Stimulated activated CD4-positive, alpha-beta T cell treated with anti-CD3 and anti-CD28 coated beads, Interleukin-1b, Interleukin-23, amount 100 ng/mL, for 24 hours (primary cell): ENCODE measurements at regions not wholly inside any gene's neighbourhood (a gene's known extent, or its start where the extent isn't known, plus 50 kb on each side); places are given as distances from the start of the nearest gene placed in this dataset.

ENCODE experiments used
- DNase-seq, 4 experiments: peaks; one replicate each; pipeline ENCODE4 v3.0.0-alpha.2; 2020; ENCODE audit warnings: low read depth in 4 of 4, low spot score in 1 of 4

- no peak for DNase-seq
Observed at GRCh38 chr4:53778155-53778554, 186.9 kb upstream of the LNX1 start.

- no peak for DNase-seq
Observed at GRCh38 chr4:53777244-53777984, 186.1 kb upstream of the LNX1 start.

DNA sequence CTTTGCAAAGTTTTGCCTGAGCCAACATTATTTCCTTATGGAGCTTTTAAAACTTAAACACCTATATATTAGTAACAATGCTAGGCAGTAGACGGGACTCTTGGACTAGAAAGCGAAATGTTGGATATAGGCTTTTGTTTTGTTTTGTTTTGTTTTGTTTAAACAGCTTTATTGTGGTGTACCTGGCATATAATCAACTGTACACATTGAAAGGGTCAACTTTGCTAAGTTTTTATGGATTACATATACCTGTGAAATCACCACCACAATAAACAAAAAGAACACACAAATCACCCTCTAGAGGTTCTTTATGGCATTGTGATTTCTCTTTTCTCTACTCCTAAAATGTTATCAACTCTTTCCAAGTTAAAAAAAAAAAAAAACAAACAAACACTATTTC lies 184.9 kb upstream of the LNX1 start:
- no peak for DNase-seq

DNA sequence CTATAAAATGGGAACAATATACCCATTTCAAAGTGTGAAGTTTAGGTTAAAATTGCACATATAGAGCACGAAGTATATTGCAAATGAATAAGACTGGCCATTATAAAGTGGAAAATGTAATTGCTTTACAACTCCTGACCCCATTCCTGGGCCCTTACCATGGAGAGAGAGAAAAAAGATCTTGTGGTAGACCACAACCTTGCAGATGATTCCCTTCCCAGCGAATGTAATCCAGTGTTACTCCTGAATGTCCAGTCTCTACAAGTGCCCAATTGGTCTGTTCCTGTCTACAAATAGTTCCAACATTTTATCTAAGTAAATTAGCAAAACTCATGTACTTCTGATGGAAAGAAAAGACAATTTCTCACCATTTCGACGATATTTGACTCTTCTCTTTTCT lies 184.1 kb upstream of the LNX1 start:
- DNase-seq = no peak

DNA sequence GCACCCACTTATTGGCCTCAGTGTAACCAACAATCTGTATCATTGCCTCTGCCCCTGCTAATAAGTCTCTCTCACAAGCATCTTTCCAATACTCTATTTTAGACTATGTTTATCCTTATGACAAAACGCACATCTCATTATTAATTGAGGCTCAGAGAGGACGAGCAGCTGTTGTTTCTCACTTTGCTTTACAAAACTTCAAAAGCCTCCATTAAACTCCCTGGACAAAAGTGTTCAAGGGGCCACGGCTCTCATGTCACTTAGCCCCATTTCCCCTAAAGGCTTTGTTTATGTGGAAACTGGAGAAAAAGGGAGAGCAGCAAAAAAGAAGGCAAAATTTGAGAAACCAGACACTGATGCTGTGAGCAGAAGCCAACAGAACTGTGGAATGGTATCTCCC lies 180.0 kb upstream of the LNX1 start:
- no peak for DNase-seq

DNA sequence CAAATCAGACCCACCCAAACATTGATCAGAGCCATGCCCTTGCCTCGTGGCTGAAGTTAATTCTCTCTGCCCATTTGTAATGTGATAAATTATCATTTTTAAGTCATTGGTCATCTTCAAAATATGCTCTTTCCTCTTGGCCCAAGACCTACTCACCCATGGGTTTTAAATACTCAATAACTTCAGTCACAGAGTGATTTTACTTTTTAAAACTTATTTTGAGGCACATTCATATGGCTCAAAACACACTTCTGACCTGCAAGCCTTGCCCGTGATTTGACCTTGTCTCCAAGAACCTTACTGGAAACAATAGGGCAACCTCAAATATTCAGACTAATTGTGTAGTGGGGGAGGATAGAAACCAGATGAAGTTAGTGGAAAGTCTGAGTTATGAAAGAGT lies 176.2 kb upstream of the LNX1 start:
- no peak for DNase-seq

DNA sequence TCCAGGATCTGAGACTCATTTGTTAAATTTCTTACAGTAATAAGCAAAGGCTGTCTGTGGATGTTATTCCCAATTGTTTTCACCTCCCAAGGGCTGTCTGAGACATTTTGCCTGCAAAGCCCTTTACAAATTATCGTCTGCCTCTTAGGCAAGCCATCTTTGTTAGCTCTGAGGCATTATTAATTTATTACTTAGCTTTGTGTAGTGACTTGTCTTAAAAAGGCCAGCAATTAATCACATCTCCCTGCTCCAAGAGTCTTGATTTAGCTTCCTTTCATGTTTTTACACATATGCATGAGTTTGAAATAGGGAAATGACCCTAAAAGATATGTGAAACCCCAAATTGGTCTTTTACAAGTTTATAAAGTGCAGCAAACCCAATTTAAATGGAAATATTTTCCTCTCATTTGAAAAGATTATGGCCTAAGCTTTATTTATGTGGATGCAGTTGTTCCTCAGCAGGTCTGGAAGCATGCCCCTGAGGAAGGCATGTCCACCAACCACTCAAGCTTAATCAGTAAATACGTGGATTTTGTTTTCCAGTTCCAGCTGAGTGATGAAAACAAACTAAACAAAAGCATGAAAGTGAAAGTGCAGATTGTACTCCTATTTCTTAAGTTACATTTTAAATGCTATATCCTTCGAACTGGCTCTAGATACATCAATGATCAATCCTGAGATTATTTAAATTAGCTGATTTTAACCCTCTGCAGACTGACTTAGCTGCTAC lies 173.6 kb upstream of the LNX1 start:
- DNase-seq = no peak

DNA sequence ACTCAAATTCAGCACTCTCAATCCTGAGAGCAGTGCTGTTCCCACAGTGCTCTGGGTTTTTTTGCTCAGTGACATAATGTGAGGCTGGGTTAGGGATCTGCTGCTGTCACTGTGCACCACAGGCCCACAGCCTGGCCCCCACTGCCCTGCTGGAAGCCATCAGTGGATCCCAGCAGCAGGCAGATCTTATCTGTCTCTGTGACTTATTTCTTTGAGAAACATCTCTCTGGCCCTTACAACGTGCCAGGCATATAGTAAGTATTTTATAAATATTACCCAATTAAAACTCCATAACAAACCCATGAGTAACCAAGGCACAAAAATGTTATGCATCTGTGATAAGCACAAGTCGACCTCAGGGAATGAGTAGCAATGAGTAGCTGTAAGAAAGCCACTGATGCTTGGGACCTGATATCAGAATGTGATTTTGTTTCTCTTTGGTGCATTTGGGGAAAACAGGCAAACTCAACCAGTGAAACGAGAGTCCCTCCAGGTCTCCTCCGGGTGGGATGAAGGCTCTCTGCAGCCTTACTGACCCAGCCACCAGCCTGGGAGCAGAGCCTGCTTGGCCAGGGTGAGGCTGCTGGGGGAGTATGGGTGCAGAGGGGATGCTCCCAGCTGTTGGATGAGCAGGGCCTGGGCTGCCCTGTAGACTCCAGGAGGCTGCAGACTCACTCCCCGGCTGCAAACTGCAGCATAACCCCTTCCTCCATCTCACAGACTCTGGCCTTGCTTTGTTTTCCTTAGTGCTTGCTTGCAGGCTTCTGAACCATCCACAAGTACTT lies 172.7 kb upstream of the LNX1 start:
- no peak for DNase-seq

GRCh38 chr4:53755656-53756055 lies 164.4 kb upstream of the LNX1 start:
- DNase-seq = no peak

DNA sequence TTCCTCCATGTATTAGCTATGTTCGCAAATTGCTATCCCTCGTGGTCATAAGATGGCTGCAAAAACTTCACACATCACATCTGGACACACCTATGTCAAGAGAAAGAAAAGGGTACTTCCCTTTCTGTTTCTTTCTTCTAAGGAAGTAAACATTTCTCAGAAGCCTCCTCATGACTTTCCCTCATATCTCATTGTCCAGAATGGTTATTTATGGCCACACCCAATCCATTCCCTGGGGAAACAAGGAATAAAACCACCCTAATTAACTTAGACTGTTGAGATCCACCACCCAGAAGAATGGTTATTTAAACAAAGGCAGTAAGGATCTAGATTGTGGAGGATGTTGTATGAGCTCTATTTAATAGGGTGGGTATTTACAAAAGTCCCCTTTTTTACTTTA lies 160.8 kb upstream of the LNX1 start:
- no peak for DNase-seq

DNA sequence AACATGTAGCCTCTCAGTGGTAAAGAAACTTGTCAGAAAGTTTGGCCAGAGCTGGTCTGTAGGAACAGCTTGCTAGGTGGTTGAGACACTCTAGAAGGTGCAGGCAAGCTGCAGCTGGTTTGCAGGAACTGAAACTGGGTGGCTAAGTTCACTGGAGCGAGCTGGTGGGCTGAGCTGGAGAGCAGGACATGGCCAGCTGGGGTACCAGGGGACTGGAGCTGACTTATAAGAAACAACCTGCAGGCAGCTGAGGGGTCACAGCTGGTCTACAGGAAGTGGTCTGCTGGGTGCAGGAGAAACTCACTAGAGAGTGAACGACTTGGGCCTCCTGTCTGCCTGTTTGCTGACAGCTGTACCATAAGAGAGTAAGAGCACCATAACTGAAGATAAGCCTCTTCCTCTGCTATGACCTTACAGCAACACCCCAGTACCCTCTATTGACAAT lies 157.1 kb upstream of the LNX1 start:
- DNase-seq = no peak

GRCh38 chr4:53747401-53747800 lies 156.1 kb upstream of the LNX1 start:
- DNase-seq = no peak

DNA sequence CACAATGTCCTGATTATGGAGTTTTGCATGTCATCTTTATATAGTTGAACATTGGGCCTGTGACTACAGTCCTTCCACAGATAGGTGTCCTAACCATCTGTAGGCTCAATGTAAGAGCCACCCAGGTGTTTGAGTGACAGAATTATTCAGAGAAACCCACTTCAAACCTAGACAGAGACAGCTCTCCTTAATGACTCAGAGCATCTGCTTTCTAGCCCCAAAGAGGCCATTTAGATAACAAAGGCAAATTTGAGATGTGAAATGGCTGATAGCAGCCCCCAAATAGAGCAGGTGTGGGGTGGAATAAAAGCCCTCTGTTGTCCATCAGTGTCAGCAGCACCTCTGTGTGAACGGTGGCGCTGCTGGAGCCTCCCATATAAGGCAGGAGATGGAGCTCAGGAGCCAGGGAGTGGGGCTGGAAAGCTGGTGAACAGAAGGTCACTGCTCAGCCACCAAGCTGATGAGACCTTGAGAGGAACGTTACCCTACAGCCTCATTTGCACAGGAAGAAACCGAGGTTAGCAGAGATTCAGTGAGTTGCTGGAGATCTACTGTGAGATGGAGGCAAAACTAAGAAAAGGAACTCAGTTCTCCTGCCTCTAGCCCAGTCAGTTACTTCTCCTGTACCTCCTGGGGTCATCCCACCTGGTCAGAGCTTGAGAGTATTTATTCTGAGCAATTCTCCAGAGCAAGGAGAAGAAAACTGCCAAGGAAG lies 153.3 kb upstream of the LNX1 start:
- DNase-seq = no peak

DNA sequence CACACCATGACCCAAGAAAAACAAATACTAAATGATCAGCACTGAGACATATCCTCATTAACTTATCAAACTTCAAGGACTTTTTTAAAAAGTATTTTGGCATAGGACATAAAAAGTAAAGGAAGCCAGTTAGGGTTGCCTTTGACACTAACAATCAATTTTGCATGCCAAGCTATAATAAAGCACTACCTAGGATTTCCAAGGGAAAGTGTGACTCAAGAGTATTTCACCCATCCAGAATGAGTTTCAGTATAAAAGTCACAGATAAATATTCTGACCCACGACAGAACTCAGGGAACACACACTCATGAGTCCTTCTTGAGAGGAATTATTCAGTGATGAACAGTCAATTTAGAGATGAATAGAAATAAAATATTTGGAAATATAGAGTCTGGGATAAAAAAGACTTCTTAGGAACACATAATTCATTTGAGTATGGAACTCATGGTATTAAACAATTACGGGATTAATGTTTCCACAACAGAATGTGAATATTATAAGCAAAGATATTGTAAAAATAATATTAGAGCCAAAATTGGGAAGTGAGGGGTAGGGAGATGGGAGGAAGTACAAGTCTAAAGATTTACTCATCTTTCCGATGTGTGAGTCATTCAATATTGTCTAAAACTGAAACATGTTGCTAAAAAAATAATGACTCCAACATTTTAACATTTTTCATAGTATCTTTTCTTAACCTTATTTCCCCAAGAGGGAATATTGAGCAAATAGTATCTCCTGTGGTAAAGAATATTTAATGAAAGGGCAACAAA lies 143.5 kb upstream of the LNX1 start:
- no peak for DNase-seq

DNA sequence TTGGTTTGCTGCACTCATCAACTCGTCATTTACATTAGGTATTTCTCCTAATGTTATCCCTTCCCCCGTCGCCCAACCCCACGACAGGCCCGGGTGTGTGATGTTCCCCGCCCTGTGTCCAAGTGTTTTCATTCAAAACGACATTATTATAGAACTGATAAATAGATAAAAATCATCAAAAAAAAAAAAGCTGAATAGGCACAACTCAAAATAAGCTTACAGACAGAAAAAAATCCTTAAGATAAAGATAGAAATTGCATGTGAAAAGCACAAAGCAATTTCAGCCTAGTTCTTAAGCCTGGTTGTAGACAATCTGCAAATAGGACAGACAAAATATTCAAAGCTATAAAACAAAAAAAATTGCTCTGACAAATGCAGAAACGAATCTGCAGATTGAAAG lies 142.9 kb upstream of the LNX1 start:
- no peak for DNase-seq

GRCh38 chr4:53732661-53733060 lies 141.4 kb upstream of the LNX1 start:
- DNase-seq = no peak

GRCh38 chr4:53730031-53730805 lies 138.9 kb upstream of the LNX1 start:
- DNase-seq = no peak

DNA sequence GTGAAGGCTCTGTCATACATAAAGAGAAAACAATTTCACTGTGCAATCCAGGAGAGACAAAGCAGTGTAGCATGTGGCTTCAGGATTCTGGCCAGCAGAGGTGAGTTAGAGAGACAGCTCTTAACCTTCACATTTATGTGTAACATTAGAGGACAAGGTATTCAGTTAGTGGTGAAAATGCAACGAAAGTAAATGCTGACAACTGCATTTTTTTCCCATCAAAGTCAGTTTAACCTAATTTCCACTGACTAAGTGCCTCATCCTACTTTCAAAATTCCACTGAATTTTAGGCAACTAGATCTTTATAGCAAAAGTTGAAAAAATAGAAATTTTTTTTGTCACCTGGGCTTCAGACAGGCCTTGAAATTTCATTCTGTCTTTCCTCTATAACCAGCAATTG lies 130.8 kb upstream of the LNX1 start:
- DNase-seq = no peak

GRCh38 chr4:53721263-53721662 lies 130.0 kb upstream of the LNX1 start:
- no peak for DNase-seq

GRCh38 chr4:53720776-53721175 lies 129.5 kb upstream of the LNX1 start:
- no peak for DNase-seq
